Large intestine (tissue), 3 donors: ENCODE measurements at regions not wholly inside any gene's neighbourhood (a gene's known extent, or its start where the extent isn't known, plus 50 kb on each side); places are given as distances from the start of the nearest gene placed in this dataset.

Experiments
- DNase-seq, 2 donors: peaks; one replicate each; pipeline versions ENCODE4 v3.0.0 to v3.0.0-alpha.2; 2013
- H3K27ac ChIP-seq: one replicate; pipeline ENCODE4 v1.5.1; 2013; ENCODE audit warnings: low read length
- H3K27me3 ChIP-seq: 2 replicates; pipeline ENCODE4 v1.6.1; 2013; ENCODE audit warnings: low read length; ENCODE audit not compliant: control insufficient read depth, insufficient read depth
- H3K36me3 ChIP-seq: 2 replicates; pipeline ENCODE4 v1.6.1; 2013; ENCODE audit warnings: low read length; ENCODE audit not compliant: control insufficient read depth, insufficient read depth
- H3K4me1 ChIP-seq: one replicate; pipeline ENCODE4 v1.6.1; 2013; ENCODE audit warnings: low read length; ENCODE audit not compliant: control insufficient read depth, insufficient read depth
- H3K4me3 ChIP-seq: one replicate; pipeline ENCODE4 v1.5.1; 2013; ENCODE audit warnings: low read length
- H3K9me3 ChIP-seq: one replicate; pipeline ENCODE4 v1.6.1; 2013; ENCODE audit warnings: mild to moderate bottlenecking, low read depth, low read length, moderate library complexity; ENCODE audit not compliant: control insufficient read depth
- WGBS: methylation state at CpG from one replicate; pipeline ENCODE4 v1.1.5; 2013; ENCODE audit warnings: low lambda C conversion rate; ENCODE audit not compliant: insufficient coverage; 5-methylcytosine and 5-hydroxymethylcytosine counted together

- H3K9me3 ChIP-seq = no peaks in the 10 kb centered on the region
- no peak for DNase-seq
- no peaks in the 10 kb centered on the region for H3K27me3 ChIP-seq
- H3K36me3 ChIP-seq = no peaks in the 10 kb centered on the region
- no peak overlapping the region for H3K4me3 ChIP-seq
- 100% methylated on average over 2 of the region's 6 CpGs for WGBS
- H3K27ac ChIP-seq = no peak overlapping the region
- H3K4me1 ChIP-seq = no peaks in the 10 kb centered on the region
Measured at GRCh38 chr1:193799948-193800690, 613.7 kb upstream of the B3GALT2 start.

- H3K4me3 ChIP-seq = no peak overlapping the region
- no CpG with 5 or more reads among the region's 2 CpGs for WGBS
- no peaks in the 10 kb centered on the region for H3K27me3 ChIP-seq
- H3K36me3 ChIP-seq = no peaks in the 10 kb centered on the region
- no peak overlapping the region for H3K27ac ChIP-seq
- H3K9me3 ChIP-seq = no peaks in the 10 kb centered on the region
- H3K4me1 ChIP-seq = peaks cover under 1% of the 10 kb centered on the region
- DNase-seq = no peak
Measured at GRCh38 chr1:193799371-193799770, 613.0 kb upstream of the B3GALT2 start.

GRCh38 chr1:193794239-193794638 is 607.8 kb upstream of the B3GALT2 start:
- peak in 1 of 2 donors; percentile 24 for DNase-seq
- peak overlapping the region; percentile 11 for H3K27ac ChIP-seq
- 60% methylated on average over 1 of the region's 4 CpGs for WGBS
- no peak overlapping the region for H3K4me3 ChIP-seq
- no peaks in the 10 kb centered on the region for H3K36me3 ChIP-seq
- no peaks in the 10 kb centered on the region for H3K27me3 ChIP-seq
- no peaks in the 10 kb centered on the region for H3K9me3 ChIP-seq
- H3K4me1 ChIP-seq = peaks cover 7% of the 10 kb centered on the region

GRCh38 chr1:193791746-193792145 is 605.3 kb upstream of the B3GALT2 start:
- Histone ChIP-seq H3K9me3 (no peaks in the 10 kb centered on the region), H3K27me3 (no peaks in the 10 kb centered on the region), H3K27ac (no peak overlapping the region), H3K4me1 (peaks cover 24% of the 10 kb centered on the region), H3K4me3 (no peak overlapping the region), H3K36me3 (no peaks in the 10 kb centered on the region)
- no peak for DNase-seq
- 80% methylated on average over 1 of the region's 3 CpGs for WGBS

GRCh38 chr1:193787061-193787460 is 600.6 kb upstream of the B3GALT2 start:
- H3K27me3 ChIP-seq = no peaks in the 10 kb centered on the region
- H3K36me3 ChIP-seq = no peaks in the 10 kb centered on the region
- no peak overlapping the region for H3K4me3 ChIP-seq
- peak overlapping the region; percentile 70 for H3K27ac ChIP-seq
- H3K4me1 ChIP-seq = peaks cover 24% of the 10 kb centered on the region
- DNase-seq = peak; percentile 65 to 87
- H3K9me3 ChIP-seq = no peaks in the 10 kb centered on the region
- WGBS = 20% methylated on average over 2 of the region's 2 CpGs

- H3K4me3 ChIP-seq = no peak overlapping the region
- no peaks in the 10 kb centered on the region for H3K9me3 ChIP-seq
- WGBS = 90% methylated on average over 1 of the region's 3 CpGs
- H3K4me1 ChIP-seq = peaks cover 24% of the 10 kb centered on the region
- no peak overlapping the region for H3K27ac ChIP-seq
- no peak for DNase-seq
- no peaks in the 10 kb centered on the region for H3K27me3 ChIP-seq
- no peaks in the 10 kb centered on the region for H3K36me3 ChIP-seq
Measured at GRCh38 chr1:193785850-193786420, 599.5 kb upstream of the B3GALT2 start.

- peaks cover 6% of the 10 kb centered on the region for H3K9me3 ChIP-seq
- no CpG with 5 or more reads among the region's 2 CpGs for WGBS
- H3K27me3 ChIP-seq = no peaks in the 10 kb centered on the region
- no peaks in the 10 kb centered on the region for H3K36me3 ChIP-seq
- H3K4me1 ChIP-seq = no peaks in the 10 kb centered on the region
- H3K27ac ChIP-seq = no peak overlapping the region
- DNase-seq = no peak
- H3K4me3 ChIP-seq = no peak overlapping the region
Measured at GRCh38 chr1:193774536-193775323, 588.3 kb upstream of the B3GALT2 start.

- Histone ChIP-seq H3K36me3 (no peaks in the 10 kb centered on the region), H3K9me3 (peaks cover 6% of the 10 kb centered on the region), H3K4me1 (no peaks in the 10 kb centered on the region), H3K27me3 (no peaks in the 10 kb centered on the region), H3K4me3 (no peak overlapping the region), H3K27ac (no peak overlapping the region)
- WGBS = 33% methylated on average over 1 of the region's 2 CpGs
- DNase-seq = no peak
Measured at GRCh38 chr1:193771596-193771995, 585.2 kb upstream of the B3GALT2 start.

GRCh38 chr1:193769651-193770050 is 583.2 kb upstream of the B3GALT2 start:
- WGBS = no CpG with 5 or more reads among the region's 2 CpGs
- H3K36me3 ChIP-seq = no peaks in the 10 kb centered on the region
- H3K4me1 ChIP-seq = no peaks in the 10 kb centered on the region
- DNase-seq = no peak
- no peak overlapping the region for H3K27ac ChIP-seq
- no peaks in the 10 kb centered on the region for H3K9me3 ChIP-seq
- H3K4me3 ChIP-seq = no peak overlapping the region
- H3K27me3 ChIP-seq = no peaks in the 10 kb centered on the region

- Histone ChIP-seq H3K9me3 (no peaks in the 10 kb centered on the region), H3K27ac (no peak overlapping the region), H3K27me3 (no peaks in the 10 kb centered on the region), H3K4me3 (no peak overlapping the region), H3K4me1 (no peaks in the 10 kb centered on the region), H3K36me3 (no peaks in the 10 kb centered on the region)
- WGBS = 100% methylated on average over 2 of the region's 6 CpGs
- no peak for DNase-seq
Measured at GRCh38 chr1:193767886-193768285, 581.5 kb upstream of the B3GALT2 start.
